ENCODE measurements at regions not wholly inside any gene's neighbourhood (a gene's known extent, or its start where the extent isn't known, plus 50 kb on each side); places are given as distances from the start of the nearest gene placed in this dataset.

- TF ChIP-seq CEBPB (IDR thresholded peaks at IDR 0.05) (no peak), YY1 (IDR thresholded peaks at IDR 0.05; ENCODE audit: low read depth) (no peak), ZBTB7A (IDR thresholded peaks at IDR 0.05; ENCODE audit: low read depth) (no peak), NFIC (IDR thresholded peaks at IDR 0.05) (no peak), REST (IDR thresholded peaks at IDR 0.05; ENCODE audit: low read depth) (no peak), TEAD4 (IDR thresholded peaks at IDR 0.05) (no peak), USF1 (IDR thresholded peaks at IDR 0.05) (no peak), EP300 (IDR thresholded peaks at IDR 0.05; ENCODE audit: borderline replicate concordance) (no peak), RAD21 (IDR thresholded peaks at IDR 0.05; ENCODE audit: low read depth) (no peak), FOXM1 (IDR thresholded peaks at IDR 0.05; ENCODE audit: borderline replicate concordance, low read depth) (no peak), EGR1 (IDR thresholded peaks at IDR 0.05) (no peak), MAX (IDR thresholded peaks at IDR 0.05) (no peak), TCF12 (IDR thresholded peaks at IDR 0.05; ENCODE audit: low read depth) (no peak), TAF1 (IDR thresholded peaks at IDR 0.05; ENCODE audit: low read depth) (no peak), CREB1 (IDR thresholded peaks at IDR 0.05; ENCODE audit: low read depth) (no peak)
Measured at GRCh38 chr11:64428693-64429092, 69.7 kb downstream of the RPS6KA4 start.

GRCh38 chr11:64429970-64430369 lies 71.0 kb downstream of the RPS6KA4 start:
- TF ChIP-seq TEAD4 (IDR thresholded peaks at IDR 0.05) (no peak), EGR1 (IDR thresholded peaks at IDR 0.05) (no peak), TAF1 (IDR thresholded peaks at IDR 0.05; ENCODE audit: low read depth) (no peak), ZBTB7A (IDR thresholded peaks at IDR 0.05; ENCODE audit: low read depth) (no peak), NFIC (IDR thresholded peaks at IDR 0.05) (no peak), REST (IDR thresholded peaks at IDR 0.05; ENCODE audit: low read depth) (no peak), FOXM1 (IDR thresholded peaks at IDR 0.05; ENCODE audit: borderline replicate concordance, low read depth) (no peak), RAD21 (IDR thresholded peaks at IDR 0.05; ENCODE audit: low read depth) (no peak), USF1 (IDR thresholded peaks at IDR 0.05) (no peak), MAX (IDR thresholded peaks at IDR 0.05) (no peak), TCF12 (IDR thresholded peaks at IDR 0.05; ENCODE audit: low read depth) (no peak), CREB1 (IDR thresholded peaks at IDR 0.05; ENCODE audit: low read depth) (no peak), YY1 (IDR thresholded peaks at IDR 0.05; ENCODE audit: low read depth) (no peak), CEBPB (IDR thresholded peaks at IDR 0.05) (no peak), EP300 (IDR thresholded peaks at IDR 0.05; ENCODE audit: borderline replicate concordance) (no peak)

- TF ChIP-seq MAX (IDR thresholded peaks at IDR 0.05) (no peak), FOXM1 (IDR thresholded peaks at IDR 0.05; ENCODE audit: borderline replicate concordance, low read depth) (no peak), REST (IDR thresholded peaks at IDR 0.05; ENCODE audit: low read depth) (no peak), USF1 (IDR thresholded peaks at IDR 0.05) (no peak), ZBTB7A (IDR thresholded peaks at IDR 0.05; ENCODE audit: low read depth) (no peak), RAD21 (IDR thresholded peaks at IDR 0.05; ENCODE audit: low read depth) (no peak), EGR1 (IDR thresholded peaks at IDR 0.05) (no peak)
Measured at GRCh38 chr11:64430645-64431044, 71.7 kb downstream of the RPS6KA4 start.

- no peak for TF ChIP-seq USF1 (IDR thresholded peaks at IDR 0.05)
- TF ChIP-seq CEBPB (IDR thresholded peaks at IDR 0.05), result no peak
- no peak for TF ChIP-seq REST (IDR thresholded peaks at IDR 0.05; ENCODE audit: low read depth)
- TF ChIP-seq MAX (IDR thresholded peaks at IDR 0.05), result no peak
- TF ChIP-seq YY1 (IDR thresholded peaks at IDR 0.05; ENCODE audit: low read depth), result no peak
- TF ChIP-seq EGR1 (IDR thresholded peaks at IDR 0.05), result no peak
- no peak for TF ChIP-seq EP300 (IDR thresholded peaks at IDR 0.05; ENCODE audit: borderline replicate concordance)
- TF ChIP-seq TCF12 (IDR thresholded peaks at IDR 0.05; ENCODE audit: low read depth), result no peak
- no peak for TF ChIP-seq FOXM1 (IDR thresholded peaks at IDR 0.05; ENCODE audit: borderline replicate concordance, low read depth)
- TF ChIP-seq TAF1 (IDR thresholded peaks at IDR 0.05; ENCODE audit: low read depth), result no peak
- TF ChIP-seq RAD21 (IDR thresholded peaks at IDR 0.05; ENCODE audit: low read depth), result no peak
- no peak for TF ChIP-seq ZBTB7A (IDR thresholded peaks at IDR 0.05; ENCODE audit: low read depth)
- no peak for TF ChIP-seq CREB1 (IDR thresholded peaks at IDR 0.05; ENCODE audit: low read depth)
- no peak for TF ChIP-seq NFIC (IDR thresholded peaks at IDR 0.05)
- no peak for TF ChIP-seq TEAD4 (IDR thresholded peaks at IDR 0.05)
Measured at GRCh38 chr11:64436000-64436399, 77.0 kb downstream of the RPS6KA4 start.
